ENCODE measurements at regions not wholly inside any gene's neighbourhood (a gene's known extent, or its start where the extent isn't known, plus 50 kb on each side); places are given as distances from the start of the nearest gene placed in this dataset.

DNA sequence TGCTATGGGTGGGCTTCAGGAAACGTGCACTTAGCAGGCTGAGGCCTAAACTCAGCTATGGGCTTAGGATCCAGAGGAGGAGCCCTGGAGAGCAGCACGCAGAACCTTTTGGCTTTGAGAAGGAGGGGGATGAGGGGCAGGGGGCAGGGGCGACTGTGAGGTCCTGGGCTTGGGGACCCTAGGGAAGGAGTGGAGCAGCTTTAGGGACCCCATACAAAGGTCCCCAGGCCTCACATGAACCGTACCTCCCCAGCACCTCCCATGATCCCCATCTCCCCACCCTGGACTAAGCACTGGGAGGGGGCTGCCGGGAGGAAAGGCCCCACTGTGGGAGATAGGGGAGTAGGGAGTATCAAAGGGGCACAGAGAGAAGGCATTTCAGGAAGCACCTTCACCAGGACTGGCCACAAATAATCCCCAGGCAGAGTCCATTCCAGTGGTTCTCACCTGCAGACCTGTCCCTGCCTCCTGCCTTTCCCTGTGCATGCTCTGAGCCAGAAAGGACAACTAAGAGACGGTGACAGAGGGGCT lies 62.0 kb upstream of the KLF13 start:
- no peak for DNase-seq

DNA sequence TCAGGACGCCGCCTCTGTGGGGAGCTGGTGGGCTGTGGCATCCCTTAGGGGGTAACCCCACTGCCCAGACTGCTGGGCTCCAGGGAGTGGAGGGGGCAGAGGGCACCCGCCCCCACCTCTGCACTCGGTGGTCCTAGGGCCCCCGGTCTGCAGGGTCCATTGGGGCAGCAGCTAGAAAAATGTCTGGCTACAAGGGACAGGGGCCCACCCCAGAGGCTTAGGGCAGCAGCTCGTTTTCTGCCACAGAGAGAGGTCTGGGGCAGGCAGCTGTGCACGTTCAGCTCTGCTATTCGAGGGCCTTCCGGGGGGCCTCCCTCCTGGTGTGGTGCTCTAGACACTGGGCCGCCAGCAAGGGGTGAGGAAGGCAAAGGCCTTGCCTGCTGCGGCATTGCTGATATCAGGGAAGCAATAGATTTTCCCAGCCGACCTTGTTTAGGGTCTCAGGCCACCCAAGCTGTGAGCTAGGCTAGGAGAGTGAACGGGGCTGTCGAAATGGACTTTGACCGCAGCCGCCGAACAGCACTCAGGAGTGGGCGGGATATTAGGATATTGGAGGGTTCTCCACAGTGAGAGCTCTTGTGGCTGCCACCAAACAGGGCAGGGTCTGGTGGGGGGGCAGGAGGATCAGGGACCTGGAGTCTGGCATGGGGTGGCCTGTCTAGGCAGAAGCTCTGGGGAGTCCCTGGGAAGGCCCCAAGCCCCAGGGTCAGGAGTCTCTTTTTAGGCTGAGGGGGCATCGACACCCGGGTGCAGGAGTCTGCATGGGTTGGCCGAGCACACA lies 61.4 kb upstream of the KLF13 start:
- no peak for DNase-seq

DNA sequence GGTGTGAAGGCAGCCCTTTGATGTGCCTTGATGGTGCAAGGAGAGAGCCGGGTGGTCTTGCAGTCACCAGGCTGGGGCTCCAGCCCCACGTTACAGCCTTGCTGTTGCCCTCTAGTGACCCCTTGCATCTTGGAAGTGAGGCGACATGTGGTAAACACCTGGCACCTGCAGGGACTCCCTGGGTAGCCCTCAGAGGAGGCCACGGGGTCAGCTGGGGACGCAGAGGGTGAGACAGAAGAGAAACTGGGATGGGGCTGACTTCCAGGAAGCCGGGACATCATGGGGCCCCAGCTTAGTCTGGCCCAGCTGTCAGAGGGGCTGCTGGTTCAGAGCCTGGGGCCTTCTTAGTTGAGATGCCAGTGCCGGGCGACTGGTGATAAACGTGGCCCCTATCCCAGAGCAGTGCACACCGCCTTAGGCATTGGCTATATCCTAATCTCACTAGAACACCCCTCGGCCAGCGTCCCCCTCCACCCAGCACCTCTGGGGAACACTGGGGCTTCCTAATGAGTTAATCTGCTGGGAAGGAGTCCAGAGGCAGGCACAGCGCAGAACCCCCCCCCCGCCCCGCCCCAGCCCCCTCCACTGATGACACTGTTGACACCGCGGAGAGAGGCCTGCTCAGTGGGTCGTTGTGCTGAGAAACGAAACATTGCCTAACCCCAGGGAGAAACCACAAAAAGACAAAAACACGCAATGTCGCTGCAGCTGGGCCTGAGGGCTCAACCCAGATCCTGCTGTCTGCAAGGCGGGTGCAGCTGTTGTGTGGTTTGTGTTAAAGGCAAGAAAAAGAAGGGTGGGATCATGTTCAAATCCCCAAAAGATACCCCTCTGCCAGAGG lies 60.5 kb upstream of the KLF13 start:
- peak in 4 of 5 experiments; percentile 28 to 97 (median 56) for DNase-seq

DNA sequence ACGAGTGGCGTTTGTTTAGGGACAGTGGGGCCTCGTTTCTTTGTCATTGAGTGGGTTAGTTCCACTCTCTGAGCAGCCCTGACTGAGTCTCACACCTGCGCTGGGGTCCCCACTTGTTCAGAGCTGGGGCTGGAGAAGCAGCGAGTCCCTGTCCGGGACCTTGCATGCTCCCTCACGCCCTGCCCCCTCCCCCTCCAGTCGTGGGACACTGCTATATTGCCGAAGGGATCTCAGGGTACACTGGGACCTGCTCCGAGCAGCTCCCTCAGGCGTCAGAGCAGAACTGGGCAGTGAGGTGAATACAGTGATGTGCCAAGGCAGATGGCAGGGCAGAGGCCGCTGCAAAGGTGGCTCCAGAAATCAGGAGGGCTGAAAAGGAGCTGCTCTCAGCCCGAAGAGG lies 59.9 kb upstream of the KLF13 start:
- DNase-seq, result no peak

DNA sequence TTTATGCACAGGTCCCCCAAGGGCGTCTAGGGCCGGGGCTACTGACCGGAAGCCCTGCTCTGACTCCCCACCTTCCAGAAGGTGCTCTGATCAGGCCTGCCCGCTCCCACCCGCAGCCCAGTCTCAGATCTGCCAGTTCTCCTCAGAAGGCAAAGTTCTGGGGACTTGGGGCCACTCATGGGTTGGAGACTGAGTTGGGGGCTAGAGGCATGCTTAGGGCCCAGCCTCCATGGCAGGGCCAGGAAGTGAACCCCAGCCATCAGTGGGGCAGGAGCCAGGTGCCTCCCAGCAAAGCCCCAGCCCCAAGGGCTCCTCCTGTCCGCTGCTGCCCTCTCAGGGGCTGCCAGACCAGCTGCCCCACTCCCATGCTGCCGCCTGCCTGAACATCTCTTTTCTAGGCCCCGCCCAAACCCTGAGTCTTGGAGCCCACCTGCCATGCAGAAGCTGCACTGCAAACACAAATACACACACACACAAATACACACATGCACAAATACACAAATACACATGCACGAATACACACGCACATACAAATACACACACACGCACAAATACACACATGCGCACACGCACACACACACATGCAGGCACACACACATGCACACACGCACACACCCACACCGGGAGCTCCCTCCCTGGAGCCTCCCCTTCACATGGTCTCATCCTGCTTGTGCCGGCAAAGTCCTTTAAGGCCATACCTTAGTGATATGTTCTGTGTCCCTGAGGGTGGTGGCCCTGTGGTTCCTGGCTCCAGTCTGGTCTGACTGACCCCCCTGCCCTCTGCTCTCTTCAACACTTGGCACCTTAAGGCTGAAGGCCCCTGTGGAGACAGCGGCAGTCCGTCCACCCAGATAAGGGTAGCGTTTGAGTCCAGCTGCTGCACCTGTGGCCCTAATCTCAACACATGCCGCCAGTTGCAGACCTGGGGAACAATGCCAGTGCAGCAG lies 59.2 kb upstream of the KLF13 start:
- DNase-seq, result no peak

DNA sequence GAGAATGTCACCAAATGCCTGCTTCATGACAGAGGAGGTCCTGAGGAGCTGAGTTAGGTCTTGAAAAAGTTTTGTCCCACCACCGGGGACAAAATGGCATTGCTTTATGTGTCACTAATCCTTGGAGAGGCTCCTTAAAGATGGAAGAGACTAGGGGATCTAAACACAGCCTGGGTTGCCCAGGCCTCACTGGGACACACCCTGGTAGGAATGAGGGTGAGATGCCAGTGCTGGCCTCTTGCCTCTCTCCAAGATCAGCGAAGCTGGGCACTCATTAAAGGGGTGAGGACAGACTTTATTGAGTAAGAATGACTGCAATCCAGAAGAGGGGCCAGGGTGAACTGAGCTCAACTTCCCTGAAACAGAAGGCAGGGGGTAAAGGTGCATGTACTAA lies 58.5 kb upstream of the KLF13 start:
- DNase-seq, result no peak

DNA sequence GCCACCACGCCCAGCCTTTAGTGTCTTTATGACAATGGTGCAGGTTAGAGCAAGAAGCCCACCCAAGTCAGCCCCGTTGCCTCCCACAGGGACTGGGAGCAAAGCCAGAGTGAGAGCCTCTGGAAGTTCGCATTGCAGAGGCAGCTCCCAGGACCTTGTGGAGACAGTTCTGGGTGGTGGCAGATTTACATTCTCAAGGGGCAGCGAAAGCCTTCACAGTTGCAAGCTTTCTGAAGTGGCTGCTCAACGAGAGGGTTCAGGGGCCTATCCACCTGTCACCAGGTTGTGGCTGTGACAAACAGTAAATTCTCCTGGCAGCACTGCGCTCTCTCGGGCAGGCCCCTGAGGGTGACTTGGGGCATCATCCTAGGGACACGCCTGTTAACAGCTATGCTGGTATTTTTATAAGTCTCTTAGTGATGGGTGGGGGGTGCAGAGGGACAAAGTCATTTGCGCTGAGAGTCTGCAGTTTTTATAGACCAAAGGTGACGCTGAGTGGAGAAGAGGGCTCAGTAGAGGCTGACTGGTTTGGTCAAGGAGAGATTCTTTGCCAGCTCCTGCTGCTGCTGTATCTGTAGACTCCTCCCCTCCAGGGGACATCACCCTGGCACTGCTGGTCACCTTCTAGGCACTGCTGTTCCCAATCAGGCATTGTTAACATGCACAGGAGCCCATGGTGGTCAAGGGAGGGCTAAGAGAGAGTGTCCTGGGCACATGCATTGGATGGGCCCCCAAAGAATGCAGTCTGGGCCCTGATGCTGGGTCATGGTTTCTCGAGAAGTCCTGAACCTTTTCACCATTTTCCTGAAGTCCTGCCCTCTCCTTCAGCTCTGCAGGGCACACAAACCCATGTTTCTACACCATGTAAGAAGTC lies 57.5 kb upstream of the KLF13 start:
- no peak for DNase-seq

DNA sequence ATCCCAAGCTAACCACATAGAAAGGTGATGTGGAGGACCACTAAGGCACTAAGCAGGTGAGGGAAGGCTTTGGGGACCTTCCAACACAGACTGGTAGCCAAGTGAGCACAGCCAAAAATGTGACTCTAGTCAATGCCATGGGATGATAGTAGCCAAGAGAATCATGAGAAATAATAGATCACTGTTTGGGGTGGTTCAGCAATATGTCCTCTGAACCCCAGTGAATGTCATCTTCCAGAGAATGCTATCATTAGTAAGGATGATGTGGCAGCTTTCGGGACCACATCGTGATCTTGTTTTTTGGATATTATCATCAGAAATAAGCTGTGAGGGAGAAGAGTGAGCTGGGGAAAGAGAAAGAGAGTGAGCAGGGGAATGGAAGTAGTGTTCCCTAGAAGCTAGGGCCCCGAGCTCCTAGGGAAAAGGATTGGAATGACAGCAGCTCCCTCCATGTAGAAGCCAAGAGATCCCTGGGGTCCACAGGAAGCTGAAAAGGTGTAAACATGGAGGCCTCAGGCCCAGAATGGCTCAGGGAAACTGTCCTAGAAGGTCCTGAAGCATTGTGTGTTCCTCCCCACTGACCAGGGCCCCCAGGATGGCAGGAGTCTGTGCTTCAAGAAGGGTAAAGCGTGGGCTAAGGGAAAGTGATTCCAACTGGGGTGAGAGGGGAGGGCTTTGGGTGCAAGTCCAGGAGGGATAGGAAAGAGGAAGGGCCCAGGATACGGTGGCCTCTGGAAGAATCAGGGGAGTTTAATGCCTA lies 56.6 kb upstream of the KLF13 start:
- no peak for DNase-seq

DNA sequence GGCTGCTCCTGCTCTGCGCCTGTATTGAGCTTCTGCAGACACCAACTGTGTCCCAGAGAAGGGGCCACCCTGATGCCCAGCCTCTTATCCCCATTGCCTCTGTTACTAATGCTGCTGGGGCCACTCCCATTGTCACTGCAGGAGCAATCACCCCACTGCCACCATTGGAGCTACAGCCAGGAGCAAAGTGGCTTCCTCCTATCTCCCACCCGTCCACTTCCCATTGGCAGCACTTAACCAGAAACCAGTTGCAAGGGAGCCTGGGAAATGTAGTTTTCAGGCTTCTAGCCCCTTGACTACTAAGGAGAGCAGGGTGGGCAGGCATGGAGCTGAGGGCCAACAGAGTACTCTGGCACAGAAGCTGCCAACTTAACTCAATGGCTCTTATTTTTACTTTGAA lies 55.9 kb upstream of the KLF13 start:
- no peak for DNase-seq

DNA sequence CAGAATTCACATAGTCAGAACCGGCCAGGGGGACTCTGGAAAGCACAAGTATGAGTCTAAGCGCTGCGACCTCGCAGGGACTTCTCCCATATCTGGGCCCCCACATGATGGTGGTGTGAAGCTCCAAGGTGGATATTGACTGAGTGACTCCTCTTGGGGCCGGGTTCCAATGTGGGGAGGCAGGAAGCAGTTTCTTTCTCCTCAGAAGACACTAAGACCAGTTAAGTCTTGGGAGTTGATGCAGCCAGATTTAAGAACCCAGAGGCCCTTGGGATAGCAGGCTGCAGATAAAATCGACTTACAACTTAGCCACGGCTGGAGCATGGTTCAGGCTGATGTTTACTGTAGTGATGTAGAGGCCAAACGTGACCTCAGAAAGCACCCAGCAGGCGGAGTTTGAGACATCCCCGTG lies 55.4 kb upstream of the KLF13 start:
- DNase-seq, result no peak

DNA sequence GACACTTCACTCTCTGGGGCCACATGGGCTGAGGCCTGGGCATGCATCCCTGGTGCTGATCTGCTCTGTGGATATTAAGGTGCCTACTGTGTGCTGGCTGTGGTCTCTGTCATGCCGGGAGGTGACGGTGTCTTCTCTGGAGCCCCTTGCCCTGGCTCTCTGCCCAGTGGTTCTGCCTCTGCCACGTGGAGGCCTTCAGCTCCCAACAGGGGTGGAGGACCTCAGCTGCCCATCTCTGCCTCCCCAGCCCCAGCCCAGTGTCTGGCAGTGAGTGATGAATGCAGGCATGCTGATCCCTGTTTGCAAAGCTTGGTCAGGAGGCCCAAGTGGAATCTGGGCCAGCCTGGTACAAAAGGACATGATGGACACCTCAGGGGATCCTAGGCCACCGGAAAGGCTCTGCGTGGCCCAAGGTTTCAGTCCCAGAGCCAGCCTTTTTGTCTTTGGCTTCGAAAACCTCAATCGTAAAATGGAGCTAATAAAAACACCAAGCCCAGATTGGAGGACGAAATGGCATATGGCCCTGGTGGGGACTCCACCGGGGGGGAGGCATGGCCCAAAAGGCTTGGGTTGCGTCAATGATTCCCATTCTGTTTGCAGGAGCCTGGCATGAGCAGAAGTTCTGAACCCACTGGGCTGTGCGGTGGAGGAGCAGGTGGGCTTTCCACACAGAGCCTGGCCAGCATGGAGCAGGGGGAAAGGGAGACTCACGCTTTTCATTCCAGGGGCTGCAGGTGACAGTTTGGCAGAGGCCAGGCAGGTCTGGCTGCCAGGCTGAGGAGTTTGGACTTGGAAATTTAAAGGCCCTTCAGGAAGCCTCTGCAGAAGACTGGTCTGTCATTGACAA lies 54.7 kb upstream of the KLF13 start:
- no peak for DNase-seq

DNA sequence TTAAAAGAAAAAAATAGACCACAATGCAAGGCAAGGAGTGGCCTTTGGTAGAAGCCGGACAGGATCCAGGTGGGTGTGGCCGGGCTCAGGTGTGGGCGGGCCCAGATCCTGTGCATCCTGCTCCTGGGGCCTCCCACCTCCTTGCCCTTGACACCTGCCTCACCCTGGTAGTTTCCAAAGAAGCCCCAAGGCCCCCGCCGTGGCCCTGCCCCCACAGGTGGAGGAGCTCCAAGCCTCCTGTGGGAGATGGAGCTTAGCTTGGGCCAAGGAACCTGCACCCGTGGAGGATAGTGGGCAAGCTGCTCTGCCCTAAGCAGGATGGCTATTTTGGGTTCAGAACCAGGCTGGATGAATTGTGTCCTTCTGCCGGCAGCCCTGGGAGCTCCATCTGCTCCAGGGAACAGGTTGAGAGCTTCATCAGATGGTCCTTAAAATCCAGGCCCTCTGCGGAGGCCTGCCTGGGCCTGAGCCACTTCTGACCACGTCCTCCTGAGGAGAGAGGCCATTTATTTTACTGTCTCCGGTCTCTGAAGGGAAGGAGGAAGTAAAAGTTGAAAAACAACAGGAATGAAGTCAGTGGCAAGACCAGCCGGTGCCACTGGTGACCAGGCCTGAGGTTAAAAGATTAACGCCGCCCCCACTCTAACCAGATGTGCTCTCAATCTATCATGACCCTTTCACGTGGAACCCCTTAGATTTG lies 53.9 kb upstream of the KLF13 start:
- DNase-seq, result no peak

DNA sequence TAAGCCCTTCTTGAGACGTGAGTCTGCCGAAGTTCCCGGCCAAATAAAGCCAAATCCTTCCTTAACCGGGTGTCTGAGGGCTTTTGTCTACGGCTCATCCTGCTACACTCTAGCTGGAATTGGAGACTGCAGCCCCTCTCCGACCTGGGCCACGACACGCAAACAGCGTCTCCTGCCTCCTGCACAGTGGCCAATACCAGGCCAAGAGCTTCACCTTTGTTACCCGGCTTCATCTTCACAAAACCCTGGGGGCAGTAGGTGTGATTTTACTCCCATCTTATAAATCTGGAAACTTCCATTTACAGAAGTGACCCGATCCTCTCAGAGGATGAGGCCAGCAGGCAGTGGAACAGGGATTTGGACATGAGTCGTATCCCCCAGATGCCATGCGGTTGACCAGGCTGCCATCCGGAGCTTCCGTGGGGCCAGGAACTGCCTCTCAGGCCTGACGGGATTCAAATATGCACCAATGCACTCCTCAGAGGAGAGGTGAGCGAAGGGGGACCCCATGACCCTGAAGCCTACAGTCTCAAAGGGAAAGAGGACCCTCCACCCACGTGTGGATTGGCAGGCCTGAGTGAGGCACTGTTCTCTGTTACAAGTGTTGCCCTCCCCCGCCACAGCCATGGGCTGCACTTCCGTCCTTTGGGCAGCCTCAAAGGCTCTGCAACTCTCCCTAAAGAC lies 53.2 kb upstream of the KLF13 start:
- DNase-seq, result no peak

DNA sequence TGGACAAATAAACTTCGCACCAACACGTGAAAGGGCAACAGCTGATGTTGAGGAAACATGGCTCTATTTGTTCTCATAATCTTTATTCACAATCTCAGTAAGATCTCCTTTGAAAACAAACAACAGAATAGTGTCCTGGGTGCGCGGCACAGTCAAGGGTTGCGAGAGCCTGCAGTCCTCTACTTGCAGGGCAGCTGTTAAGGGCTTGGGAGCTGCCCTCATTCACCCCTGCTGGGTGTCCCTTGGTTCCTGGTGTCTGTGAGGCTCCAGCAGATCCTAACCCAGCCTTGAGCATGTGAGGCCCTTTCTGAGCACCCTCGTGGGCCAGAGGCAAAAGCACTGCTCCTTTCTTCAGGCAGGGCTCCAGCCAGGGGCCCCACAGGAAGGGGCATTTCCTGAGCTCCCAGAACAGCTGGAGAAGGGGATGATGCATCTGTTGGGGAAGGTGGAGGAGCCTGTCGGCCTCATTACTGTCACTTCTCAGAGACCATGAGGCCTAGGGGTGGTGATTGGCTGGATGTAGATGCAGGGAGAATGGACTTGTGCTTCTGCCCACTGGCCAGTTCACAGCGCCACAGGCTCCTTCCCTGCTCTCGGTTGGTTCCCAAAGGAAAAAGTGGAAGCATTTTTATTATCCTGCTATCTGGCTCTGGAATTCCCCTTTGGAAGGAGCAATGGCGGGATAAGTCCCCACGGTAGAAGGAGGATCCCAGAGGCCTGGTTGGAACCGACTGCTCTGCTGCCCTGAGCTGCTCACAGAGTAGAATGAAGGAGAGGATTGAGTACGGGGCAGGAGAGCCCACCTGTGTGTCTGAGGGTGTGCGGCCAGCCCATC lies 51.9 kb upstream of the KLF13 start:
- no peak for DNase-seq

DNA sequence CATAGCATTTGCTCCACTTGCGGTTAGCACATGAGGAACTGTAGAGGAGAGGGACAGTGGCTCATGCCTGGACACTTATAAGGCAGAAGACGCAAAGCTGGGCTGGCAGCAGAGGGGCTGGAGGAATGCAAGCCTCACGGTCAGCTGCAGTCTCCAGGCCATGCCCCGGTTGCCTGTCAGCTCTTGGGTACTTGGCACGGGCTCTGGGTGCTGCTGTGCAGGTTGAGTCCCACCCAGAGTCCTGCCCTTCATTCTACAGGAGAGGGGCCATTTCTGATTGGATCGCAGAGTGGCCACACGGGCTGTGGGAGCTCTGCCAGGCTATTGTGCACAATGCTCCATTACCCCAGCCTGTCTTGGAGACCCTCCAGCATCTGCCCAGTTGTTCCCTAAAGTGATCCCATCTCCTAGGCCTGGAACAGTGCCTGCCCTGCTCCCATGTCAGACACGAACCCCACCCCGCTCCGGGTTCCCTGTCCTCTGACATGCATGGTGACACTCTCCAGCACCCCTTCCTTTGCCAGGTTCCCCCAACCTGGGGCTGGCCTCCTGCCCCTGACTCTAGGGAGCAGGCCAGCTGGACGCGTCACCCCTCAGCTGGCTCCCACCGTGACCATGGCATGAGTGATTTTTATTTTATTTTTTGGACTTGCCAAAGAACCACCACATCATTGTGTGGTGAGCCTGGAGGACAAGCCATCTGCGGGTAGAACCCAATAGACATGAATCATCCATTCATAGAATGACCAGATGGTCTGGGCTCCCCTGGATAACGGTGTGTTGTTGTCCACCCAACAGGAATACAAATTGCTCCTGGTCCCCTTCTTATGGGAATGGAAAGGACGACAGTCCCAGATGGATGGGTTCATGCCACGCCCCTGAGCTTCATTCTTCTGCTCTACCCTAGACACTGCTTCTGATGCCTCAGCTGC lies 51.0 kb upstream of the KLF13 start:
- no peak for DNase-seq

DNA sequence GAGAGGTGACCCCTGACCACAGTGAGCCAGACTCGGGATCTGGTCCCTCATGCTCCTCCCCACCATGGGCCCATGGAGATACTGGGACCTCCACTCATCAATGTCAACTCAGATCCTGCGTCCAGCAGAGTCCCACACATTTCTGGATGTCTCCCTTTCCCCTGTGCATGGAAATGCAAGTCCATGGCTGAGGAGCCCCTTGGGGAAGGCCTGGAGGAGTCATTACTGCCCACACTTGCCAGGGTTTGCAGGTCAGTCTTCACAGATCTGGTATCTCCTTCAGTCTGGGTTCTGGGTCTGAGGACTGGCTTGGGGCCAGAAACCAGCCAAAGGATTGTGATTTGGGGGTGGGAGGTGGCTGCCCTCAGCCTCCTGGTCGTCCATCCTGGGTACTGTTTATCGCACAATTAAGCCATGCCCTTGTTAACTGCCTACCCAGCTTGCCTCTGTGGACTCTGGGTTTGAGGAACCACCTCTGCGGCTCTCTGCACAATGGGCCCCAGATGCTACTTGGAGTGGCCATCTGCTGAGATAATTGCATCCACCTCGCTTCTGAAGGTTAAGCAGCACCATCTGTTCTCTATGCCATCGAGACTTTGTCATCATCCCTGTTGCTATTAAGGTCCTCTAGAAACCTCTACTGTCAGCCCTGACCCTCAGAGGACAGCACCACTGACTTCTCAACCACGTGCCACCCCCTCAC lies 49.9 kb upstream of the KLF13 start:
- DNase-seq, result no peak
